GM18511 (cell line): ENCODE measurements at regions not wholly inside any gene's neighbourhood (a gene's known extent, or its start where the extent isn't known, plus 50 kb on each side); places are given as distances from the start of the nearest gene placed in this dataset.
"Not testable (repeated sequence)": the region's sequence is repeated elsewhere in the genome, so short reads cannot be mapped to it uniquely, and the experiment has no call there.

ENCODE experiments used
- ATAC-seq: cut with Tn5 transposase; IDR thresholded peaks from one replicate; pipeline ENCODE4 v1.9.1; 2021; ENCODE audit warnings: mild to moderate bottlenecking, moderate library complexity; ENCODE audit not compliant: unreplicated experiment

DNA sequence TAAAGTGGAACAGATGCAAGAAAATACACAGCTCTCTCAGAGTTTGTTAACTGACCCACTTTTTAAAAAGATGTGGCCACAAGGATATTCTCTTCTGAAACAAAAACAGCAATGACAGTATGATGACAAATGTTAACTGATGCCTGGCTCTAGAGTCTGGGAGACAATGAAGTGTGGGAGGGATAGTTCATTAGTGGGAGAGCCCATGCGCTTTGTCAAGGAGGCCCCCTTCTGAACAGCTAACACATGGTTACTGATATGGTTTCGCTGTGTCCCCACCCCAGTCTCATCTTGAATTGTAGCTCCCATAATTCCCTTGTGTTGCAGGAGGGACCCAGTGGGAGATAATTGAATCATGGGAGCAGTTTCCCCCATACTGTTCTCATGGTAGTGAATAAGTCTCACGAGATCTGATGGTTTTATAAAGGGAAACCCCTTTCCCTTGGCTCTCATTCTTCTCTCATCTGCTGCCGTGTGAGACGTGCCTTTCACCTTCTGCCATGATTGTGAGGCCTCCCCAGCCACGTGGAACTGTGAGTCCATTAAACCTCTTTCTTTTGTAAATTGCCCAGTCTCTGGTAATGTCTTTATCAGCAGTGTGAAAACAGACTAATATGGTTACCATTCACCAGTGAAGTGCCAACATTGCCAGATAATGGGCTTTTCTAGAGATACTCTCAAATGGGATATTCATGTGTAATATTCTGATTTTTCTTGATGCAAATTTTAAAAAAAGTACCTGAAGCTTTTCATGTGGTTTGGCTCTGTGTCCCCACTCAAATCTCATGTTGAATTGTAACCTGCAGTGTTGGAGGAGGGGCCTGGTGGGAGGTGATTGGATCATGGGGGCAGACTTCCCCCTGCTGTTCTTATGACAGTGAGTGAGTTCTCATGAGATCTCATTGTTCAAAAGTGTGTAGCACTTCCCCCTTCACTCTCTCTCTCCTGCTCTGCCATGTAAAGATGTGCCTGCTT lies 435.8 kb downstream of the SHISA9 start:
- ATAC-seq: not testable (repeated sequence)

DNA sequence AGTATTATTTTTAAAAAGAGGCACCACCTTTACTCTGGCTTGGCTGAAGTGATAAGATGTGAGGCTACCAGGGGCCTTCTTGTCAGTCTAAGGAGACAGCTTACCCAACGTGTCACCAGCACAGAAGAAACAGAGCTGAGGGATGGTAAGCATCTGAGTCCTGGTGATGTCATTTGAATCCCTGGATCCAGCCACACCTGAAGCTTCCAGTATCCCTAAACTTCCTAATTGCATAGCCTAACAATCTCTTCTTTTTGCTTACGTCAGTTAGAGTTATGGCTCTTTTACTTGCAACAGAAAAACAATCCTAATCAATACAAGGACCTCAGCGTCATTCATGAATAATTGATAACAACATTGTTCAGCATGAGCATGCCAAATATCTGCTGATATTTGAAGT lies 436.6 kb downstream of the SHISA9 start:
- ATAC-seq: no peak

DNA sequence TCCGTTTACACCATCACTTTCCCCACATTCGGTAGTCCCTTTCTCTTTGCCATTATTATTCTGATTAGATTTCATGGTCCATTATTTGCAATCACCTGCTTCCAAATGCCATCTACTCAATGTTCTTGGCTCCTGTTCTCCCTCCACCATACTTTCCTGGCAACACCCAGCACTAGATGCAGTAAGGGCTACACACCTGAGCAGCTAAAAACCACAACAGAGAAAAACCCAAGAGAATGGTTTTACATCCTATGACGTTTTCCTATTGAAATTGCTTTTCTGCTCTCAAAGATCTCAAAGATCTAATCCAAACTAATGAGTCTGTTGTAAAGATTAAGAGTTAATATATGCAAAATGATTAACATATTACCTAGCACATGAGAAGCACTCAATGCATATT lies 441.3 kb downstream of the SHISA9 start:
- ATAC-seq: no peak

DNA sequence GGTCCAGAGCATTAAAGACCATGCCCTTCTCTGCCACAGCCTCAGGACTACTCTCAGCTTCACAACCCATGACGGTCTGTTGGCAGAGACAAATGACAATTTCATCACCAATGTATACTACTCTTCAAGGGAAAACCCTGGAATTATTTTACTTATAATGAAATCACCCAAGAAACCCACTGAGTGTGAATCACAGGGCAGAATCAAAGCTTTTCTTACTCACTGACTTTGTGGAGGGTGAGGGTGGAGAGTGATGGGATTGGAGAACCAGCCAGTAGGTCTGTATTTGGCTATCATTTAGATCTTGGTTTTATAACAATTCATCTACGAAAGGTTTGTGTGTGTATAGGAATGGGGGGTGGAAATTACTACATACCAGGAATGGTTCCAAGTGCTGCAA lies 442.6 kb downstream of the SHISA9 start:
- ATAC-seq: no peak

DNA sequence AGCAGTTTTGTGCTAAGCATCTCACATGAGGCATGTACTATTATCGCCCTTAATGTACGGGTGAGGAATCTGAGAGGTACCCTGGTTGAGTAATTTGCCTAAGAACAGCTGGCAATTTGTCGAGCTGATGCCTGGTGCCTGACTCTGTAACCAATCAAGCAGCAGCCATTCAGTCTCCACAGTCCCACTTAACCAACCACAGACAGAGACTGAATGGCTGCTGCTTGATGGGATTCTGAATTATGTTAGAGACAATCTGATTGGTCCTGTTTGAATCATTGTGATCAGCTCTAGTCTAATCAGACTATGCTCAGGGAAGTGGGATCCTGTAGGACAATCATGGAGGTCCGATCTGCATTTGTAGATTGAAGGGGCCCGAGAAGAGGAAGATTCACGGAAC lies 447.0 kb downstream of the SHISA9 start:
- ATAC-seq: no peak

DNA sequence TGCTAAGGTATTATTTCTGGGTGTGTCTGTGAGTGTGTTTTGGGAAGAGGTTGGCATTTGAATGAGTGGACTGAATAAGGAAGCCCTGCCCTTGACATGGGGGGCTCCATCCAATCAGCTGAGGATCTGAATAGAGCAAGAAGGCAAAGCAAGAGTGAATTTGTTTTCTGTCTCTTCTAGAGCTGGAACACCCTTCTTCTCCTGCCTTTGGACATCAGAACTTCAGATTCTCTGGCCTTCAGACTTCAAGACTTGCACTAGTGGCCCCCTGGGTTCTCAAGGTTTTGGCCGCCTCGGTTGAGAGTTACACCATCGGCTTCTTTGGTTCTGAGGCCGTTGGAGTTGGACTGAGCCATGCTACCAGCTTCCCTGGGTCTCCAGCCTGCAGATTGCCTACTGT lies 448.6 kb downstream of the SHISA9 start:
- no peak for ATAC-seq

DNA sequence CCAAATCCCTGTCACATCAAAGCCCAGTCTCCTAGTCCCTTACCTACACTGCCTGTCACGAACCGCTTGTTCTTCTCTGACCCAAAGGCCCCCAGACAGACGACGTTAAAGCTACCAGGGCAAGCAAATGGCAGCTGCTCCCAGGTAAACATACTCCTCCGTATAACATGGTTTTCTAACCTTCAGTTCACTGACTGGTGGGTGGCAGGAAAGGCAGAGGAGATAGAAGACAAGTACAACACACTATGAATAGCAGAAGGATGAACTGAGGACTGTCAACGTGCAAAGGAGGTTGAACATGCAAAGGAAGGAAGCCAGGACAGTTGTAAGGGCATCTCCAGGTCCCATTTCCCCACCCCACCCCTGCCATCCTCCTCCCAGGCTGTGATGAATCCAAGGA lies 449.8 kb downstream of the SHISA9 start:
- no peak for ATAC-seq

DNA sequence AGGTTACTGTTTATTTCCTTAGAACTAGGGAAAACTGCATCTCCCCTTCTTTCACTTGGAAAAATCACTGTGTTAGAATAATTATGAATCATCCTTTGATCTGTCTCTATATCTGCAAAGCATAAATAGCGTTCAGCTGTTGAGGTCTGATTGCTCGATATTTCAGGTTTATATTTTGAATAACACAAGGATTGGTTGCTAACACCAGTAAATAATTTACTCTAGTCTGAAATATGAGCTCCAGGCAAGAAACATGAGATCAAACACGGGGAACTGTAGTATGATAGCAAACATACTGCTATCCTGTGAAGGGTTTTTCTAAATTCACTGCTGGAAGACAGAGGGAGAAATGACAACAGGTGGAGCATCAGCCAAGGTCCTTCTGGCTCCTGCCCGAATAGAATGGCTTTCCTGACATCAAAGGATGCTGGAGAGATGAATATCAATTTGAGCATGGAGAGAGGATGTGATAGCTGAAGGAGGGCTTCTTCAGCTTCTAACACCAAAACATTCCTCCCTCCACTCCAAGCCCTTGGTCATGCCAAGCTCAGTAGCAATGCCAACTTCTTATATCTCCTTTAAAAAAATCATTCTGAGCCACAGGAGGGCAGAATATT lies 450.3 kb downstream of the SHISA9 start:
- ATAC-seq: no peak

DNA sequence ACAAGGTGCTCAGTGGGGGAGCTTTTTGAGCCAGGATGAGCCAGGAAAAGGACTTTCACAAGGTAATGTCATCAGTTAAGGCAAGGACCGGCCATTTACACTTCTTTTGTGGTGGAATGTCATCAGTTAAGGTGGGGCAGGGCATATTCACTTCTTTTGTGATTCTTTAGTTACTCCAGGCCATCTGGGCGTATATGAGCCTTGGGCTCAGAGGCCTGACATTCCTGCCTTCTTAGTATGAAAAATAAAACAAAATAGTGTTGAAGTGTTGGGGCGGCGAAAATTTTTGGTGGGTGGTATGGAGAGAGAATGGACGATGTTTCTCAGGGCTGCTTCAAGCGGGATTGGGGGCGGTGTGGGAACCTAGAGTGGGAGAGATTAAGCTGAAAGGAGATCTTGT lies 451.4 kb downstream of the SHISA9 start:
- not testable (repeated sequence) for ATAC-seq

DNA sequence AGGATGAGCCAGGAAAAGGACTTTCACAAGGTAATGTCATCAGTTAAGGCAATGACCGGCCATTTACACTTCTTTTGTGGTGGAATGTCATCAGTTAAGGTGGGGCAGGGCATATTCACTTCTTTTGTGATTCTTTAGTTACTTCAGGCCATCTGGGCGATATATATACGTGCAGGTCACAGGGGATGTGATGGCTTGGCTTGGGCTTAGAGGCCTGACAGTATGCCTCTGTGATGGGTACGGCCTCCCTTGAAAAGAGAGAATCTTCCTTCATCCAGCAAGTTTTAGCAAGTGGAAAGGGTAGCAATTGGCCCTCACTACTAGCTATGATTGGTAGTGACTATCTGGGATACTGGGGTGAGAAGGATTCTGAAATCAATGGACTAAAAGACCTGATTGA lies 456.4 kb downstream of the SHISA9 start:
- not testable (repeated sequence) for ATAC-seq

DNA sequence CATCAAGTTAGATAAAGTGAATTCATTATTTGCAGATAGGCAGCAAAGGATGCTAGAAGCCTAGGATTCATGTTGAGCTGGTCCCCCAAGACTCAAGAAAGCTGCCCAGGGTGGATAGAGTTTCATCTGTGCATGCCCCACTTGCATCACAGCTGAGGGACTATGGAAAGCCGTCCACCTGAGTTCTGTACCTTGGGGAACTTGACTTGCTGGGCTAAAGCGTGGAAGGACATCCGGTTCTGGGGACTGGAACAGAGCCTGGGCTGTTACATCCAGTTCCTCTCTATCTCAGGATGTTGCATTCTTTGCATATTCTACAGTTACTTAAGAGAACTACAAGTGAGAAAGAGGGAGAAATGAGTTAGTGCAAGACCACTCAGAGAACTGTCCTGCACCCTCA lies 458.4 kb downstream of the SHISA9 start:
- ATAC-seq: no peak

DNA sequence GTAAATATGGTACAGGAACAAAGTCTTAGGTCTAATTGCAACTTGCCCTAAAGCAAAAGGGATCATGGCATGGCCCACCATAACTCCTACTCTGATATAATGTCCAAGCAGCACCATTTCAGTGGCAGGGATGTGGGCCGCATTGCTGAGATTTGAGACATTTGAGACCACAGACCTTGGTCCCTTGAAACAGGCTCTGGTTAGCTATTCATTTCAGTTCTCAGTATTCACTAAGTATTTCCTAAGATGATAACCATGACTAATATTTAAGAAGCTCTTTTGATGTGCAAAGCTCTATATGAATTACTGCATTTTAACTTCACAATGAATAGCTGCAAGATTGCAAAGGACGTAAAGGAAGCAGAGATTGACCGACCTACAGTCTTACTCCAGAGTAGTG lies 471.0 kb downstream of the SHISA9 start:
- ATAC-seq: no peak

DNA sequence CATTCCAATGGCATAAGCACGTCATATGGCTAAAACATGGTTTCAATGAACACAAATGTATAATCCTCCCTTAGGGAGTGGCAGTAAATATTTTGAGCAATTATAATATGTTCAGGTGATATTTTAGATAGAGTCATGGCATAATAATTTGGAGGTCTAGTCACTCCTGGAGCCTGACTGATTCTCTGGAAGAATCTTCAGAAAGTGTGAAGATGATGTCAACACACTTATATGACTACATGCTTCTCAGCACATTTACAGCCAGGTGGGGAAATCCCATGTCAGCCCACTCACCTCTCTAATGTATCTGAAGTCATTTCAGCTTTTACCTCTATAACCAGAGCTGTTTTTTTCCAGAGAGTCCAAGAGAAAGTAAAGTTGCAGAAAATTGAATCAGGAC lies 474.8 kb downstream of the SHISA9 start:
- ATAC-seq: no peak

DNA sequence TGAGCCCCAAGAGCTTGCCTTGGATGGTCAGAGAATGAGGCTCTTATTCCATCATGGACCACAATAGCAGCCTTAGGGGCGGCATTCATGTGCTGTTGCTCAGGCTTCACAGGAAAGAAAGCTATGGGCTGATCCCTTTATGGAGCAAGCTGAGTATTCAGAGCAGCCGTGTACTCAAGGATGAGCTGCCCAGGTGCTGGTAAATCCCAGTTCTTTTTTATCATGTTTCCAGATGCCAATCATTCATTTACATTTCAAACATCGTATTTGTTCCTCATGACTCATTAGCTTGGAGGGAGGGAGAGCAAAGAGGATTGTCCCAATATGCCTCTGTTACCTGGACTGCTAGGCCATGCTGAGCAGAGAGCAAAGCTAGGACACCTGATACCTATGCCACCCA lies 475.7 kb downstream of the SHISA9 start:
- no peak for ATAC-seq

DNA sequence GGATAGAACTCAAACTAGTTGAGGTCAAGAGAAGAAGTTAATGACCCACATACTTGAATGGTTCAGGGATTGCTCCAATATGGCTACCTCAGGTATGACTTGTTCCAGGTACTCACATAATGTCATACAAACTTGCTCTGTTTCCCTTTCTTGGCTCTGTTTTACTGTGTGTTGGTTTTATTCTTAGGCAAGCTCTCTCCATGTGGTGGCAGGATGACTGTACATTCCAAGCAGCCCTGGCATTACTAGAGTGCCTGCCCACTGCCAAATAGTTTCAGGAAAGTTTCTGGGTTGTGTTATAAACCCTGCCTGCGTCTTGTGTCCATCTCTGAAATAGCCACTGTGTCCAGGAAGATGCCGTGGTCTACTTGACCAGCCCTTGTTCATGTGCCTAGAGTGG lies 476.8 kb downstream of the SHISA9 start:
- no peak for ATAC-seq

DNA sequence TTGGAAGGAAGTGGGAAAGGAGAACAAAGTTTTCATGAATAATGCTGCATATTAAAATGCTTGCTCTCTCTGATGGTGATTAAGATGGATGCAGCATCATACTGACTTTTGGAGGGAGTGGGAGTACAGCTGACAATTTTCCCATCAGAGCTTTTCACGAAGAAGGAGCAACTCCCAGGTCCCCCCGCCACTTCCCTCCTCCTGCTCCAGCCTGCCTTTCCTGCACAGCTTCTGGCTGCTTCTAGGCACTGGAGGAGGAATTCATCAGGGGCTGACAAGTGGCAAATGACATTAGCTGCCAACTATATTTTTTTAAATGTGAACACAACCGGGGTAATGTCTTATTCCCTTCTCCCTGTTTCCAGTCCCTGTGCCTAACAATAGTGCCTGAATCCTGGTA lies 477.9 kb downstream of the SHISA9 start:
- no peak for ATAC-seq

DNA sequence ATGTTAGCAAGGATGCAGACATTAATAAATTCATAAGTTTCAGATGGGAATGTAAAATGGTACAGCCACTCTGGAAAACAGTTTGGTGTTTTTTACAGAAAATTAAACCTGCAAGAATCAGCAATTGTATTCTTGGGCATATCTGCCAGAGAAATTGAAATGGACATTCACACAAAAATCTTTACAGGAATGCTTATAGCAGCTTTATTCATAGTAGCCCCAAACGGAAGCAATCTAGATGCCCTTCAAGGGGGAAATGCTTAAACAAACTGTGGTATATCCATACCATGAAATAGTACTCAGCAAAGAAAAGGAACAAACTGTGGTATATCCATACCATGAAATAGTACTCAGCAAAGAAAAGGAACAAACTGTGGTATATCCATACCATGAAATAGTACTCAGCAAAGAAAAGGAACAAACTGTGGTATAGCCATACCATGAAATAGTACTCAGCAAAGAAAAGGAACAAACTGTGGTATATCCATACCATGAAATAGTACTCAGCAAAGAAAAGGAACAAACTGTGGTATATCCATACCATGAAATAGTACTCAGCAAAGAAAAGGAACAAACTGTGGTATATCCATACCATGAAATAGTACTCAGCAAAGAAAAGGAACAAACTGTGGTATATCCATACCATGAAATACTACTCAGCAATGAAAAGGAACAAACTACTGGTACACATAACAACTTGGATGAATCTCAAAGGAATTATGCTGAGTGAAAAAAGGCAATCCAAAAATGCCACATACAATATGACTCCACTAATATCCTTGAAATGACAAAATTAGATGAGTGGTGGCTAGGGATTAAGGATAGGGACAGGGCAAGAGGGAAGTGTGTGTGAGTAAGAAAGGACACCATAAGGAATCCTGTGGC lies 484.0 kb downstream of the SHISA9 start:
- ATAC-seq: not testable (repeated sequence)

DNA sequence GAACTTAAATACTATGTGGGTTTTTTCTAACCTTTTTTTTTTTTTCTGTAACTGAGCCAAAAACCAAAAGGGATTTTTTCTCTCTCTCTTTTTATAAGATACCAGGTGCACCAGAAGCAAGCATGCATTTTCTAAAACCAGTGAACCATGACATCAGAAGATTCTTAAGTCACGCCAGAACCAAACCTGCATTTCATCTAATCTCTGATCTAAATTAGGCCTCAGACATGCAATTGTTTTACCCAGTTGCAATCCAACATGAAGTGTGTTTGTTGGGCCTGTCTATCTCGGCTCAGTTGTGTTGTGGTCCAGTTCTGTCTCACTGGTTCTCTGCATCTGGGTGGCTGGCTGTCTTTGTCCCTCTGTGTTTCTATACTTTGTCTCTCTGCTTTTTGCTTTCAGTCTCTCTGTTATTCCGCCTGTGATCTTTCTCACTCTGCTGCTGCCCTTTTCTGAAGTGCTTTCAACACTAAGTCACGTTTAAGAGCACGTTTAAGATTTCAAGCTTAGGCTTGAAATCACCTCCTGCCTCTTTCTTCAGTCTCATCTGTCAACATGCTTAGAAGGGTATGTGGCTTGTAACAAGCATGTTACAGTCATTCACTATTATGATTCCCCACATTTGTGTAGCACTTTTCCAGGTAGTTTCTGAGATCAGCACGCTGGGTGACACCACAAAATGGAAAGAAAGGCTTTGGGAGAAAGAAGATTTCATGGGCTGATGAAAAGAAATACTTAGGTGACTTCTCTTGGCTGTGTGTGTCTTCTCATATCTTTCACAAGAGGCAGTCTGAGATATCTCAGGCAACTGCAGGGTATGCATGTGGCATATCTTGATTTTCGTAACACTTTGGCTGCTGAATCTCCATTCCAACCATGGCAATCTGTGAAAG lies 488.9 kb downstream of the SHISA9 start:
- peak; percentile 71 for ATAC-seq

DNA sequence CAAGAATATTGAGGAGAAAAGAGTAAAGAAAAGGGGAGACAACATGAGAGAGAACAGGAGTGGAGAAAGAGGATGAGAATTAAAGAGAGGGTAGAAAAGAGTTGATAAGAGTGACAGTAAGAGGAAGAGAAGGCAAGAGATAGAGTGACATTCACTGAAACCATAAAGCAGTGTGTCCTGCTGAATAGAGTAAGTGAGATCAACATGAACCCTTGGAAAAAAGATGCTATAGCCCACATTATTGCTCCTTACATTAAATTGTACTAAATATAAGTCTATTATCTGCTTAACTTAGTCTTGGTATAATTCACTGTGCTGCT lies 489.5 kb downstream of the SHISA9 start:
- no peak for ATAC-seq

DNA sequence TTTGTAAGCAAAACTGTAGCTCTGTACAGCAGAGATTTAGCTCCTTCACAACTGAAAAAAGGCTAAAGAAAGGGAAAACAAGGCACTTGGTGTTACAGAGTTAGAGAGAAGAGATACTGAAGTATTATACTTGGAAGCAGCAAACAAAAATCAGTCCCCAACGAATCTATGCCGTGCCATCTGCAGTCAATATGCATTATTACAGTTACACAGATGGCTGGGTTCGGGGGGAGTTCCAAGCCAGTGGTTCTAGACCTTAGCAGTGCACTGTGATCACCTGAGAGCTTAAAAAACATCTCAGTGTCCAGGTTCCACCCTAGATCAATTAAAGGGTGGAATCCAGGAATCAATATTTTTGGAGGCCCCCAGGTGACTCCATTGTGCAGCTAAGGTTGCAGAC lies 489.9 kb downstream of the SHISA9 start:
- ATAC-seq: no peak

DNA sequence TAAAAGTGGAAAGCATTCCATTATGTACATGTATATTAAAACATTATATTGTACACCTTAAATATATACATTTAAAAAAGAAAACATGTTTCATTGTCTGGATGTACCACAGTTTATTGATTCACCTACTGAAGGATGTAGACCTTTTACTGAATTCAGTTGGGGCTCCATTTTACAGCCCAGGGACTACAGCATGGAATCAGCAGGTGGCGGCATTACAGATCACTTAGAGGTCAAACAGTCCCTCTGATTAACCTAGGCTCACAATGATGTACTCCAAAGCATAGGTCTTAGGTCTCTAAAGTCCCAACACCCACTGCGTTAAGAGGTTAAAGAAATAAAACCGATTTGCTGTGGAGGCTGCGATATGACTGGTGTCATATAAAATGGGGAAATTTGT lies 490.9 kb downstream of the SHISA9 start:
- no peak for ATAC-seq
